ENCODE measurements at regions not wholly inside any gene's neighbourhood (a gene's known extent, or its start where the extent isn't known, plus 50 kb on each side); places are given as distances from the start of the nearest gene placed in this dataset.

- DNase-seq (ENCODE audit: low spot score) (no peak), ATAC-seq (ENCODE audit: insufficient number of reproducible peaks, low FRiP score, low read depth) (no peak)
- TF ChIP-seq, protein P1, sequence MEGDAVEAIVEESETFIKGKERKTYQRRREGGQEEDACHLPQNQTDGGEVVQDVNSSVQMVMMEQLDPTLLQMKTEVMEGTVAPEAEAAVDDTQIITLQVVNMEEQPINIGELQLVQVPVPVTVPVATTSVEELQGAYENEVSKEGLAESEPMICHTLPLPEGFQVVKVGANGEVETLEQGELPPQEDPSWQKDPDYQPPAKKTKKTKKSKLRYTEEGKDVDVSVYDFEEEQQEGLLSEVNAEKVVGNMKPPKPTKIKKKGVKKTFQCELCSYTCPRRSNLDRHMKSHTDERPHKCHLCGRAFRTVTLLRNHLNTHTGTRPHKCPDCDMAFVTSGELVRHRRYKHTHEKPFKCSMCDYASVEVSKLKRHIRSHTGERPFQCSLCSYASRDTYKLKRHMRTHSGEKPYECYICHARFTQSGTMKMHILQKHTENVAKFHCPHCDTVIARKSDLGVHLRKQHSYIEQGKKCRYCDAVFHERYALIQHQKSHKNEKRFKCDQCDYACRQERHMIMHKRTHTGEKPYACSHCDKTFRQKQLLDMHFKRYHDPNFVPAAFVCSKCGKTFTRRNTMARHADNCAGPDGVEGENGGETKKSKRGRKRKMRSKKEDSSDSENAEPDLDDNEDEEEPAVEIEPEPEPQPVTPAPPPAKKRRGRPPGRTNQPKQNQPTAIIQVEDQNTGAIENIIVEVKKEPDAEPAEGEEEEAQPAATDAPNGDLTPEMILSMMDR (IDR thresholded peaks at IDR 0.05), result no peak
- H3K36me3 ChIP-seq, result no peaks in the 10 kb centered on the region
- H3K4me1 ChIP-seq (ENCODE audit: control insufficient read depth in 1 of 2, low read depth in 2 of 2), result no peaks in the 10 kb centered on the region
- no peaks in the 10 kb centered on the region for H3K27me3 ChIP-seq (replicated peaks; ENCODE audit: insufficient read depth)
- no peak overlapping the region for H3K27ac ChIP-seq
- H3K9me3 ChIP-seq, result no peaks in the 10 kb centered on the region
- no peak overlapping the region for H3K4me3 ChIP-seq
Observed at GRCh38 chr3:29033511-29033910, 247.4 kb upstream of the RBMS3 start.

GRCh38 chr3:29050155-29050554 lies 230.7 kb upstream of the RBMS3 start:
- TF ChIP-seq, protein P1 (IDR thresholded peaks at IDR 0.05), result no peak
- Histone ChIP-seq H3K27me3 (replicated peaks; ENCODE audit: insufficient read depth) (no peaks in the 10 kb centered on the region), H3K36me3 (no peaks in the 10 kb centered on the region), H3K4me1 (ENCODE audit: control insufficient read depth in 1 of 2, low read depth in 2 of 2) (no peaks in the 10 kb centered on the region), H3K4me3 (no peak overlapping the region), H3K9me3 (no peaks in the 10 kb centered on the region), H3K27ac (no peak overlapping the region)
- no peak for ATAC-seq (ENCODE audit: insufficient number of reproducible peaks, low FRiP score, low read depth)
- no peak for DNase-seq (ENCODE audit: low spot score)

- H3K27me3 ChIP-seq (replicated peaks; ENCODE audit: insufficient read depth), result no peaks in the 10 kb centered on the region
- DNase-seq (ENCODE audit: low spot score) (no peak), ATAC-seq (ENCODE audit: insufficient number of reproducible peaks, low FRiP score, low read depth) (no peak)
- TF ChIP-seq, protein P1 (IDR thresholded peaks at IDR 0.05), result no peak
- peaks cover 5% of the 10 kb centered on the region for H3K9me3 ChIP-seq
- no peak overlapping the region for H3K27ac ChIP-seq
- no peak overlapping the region for H3K4me3 ChIP-seq
- no peaks in the 10 kb centered on the region for H3K36me3 ChIP-seq
- no peaks in the 10 kb centered on the region for H3K4me1 ChIP-seq (ENCODE audit: control insufficient read depth in 1 of 2, low read depth in 2 of 2)
Observed at GRCh38 chr3:29057326-29057725, 223.5 kb upstream of the RBMS3 start.

GRCh38 chr3:29064085-29064484 lies 216.8 kb upstream of the RBMS3 start:
- DNase-seq (ENCODE audit: low spot score), result no peak
- Histone ChIP-seq H3K27ac (peak overlapping the region; percentile 44 to 47), H3K27me3 (replicated peaks; ENCODE audit: insufficient read depth) (no peaks in the 10 kb centered on the region), H3K36me3 (no peaks in the 10 kb centered on the region), H3K4me3 (no peak overlapping the region), H3K4me1 (ENCODE audit: control insufficient read depth in 1 of 2, low read depth in 2 of 2) (peaks cover 15 to 26% of the 10 kb centered on the region in 2 donors), H3K9me3 (no peaks in the 10 kb centered on the region)
- TF ChIP-seq, protein P1 (IDR thresholded peaks at IDR 0.05), result no peak
- ATAC-seq (ENCODE audit: insufficient number of reproducible peaks, low FRiP score, low read depth), result no peak

DNA sequence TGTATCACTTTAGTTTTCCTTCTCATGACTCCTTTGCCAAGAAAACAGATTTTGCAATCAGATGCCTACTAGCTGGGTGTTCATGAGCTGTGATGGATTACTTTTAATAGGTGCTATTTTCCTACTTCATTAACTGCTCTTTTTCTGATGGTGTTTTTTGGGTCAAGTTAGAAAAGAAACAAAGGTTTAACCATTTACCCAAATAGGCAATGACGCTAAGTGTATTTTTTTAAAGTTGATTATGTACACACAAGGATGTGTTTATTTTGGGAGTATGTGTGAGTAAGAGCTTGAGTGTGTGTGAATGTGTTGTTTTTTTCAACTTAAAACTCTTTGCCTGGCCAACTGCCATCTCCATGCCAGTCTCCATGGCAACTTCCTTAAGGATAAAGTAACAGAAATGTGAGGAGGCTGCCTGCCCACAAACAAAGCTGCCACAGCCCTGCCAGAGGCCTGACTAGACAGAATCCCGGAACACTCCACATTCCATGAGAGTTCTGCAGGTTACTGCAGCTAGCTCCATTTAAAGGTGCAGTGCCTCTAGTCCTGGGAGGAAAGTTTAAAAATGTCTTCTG lies 215.6 kb upstream of the RBMS3 start:
- peak; percentile 99 for ATAC-seq (ENCODE audit: insufficient number of reproducible peaks, low FRiP score, low read depth)
- TF ChIP-seq, protein P1 (IDR thresholded peaks at IDR 0.05), result no peak
- H3K4me1 ChIP-seq (ENCODE audit: control insufficient read depth in 1 of 2, low read depth in 2 of 2), result peaks cover 15 to 26% of the 10 kb centered on the region in 2 donors
- no peaks in the 10 kb centered on the region for H3K9me3 ChIP-seq
- DNase-seq (ENCODE audit: low spot score), result peak; percentile 83
- H3K4me3 ChIP-seq, result no peak overlapping the region
- no peaks in the 10 kb centered on the region for H3K36me3 ChIP-seq
- no peaks in the 10 kb centered on the region for H3K27me3 ChIP-seq (replicated peaks; ENCODE audit: insufficient read depth)
- H3K27ac ChIP-seq, result peak overlapping the region; percentile 44 to 51
